ENCODE measurements at regions not wholly inside any gene's neighbourhood (a gene's known extent, or its start where the extent isn't known, plus 50 kb on each side); places are given as distances from the start of the nearest gene placed in this dataset.
A peak's percentile ranks its signal among the peaks of the same experiment; 100 is the strongest.
"Not testable (repeated sequence)": the region's sequence is repeated elsewhere in the genome, so short reads cannot be mapped to it uniquely, and the experiment has no call there.

- peak; percentile 6 for DNase-seq
- Mint-ChIP-seq H3K4me1 (peaks cover 38% of the 10 kb centered on the region), H3K27me3 (no peaks in the 10 kb centered on the region), H3K27ac (no peak overlapping the region), H3K9me3 (peaks cover 7% of the 10 kb centered on the region), H3K36me3 (ENCODE audit: low read depth) (peaks cover 5% of the 10 kb centered on the region), H3K4me3 (no peak overlapping the region)
- ChIA-PET POLR2A (no interaction called here), CTCF (interaction anchor here (2.5 kb wide), 1 partner anchor 59 kb away, joined by 10 read pairs; no protein-coding TSS in a partner anchor)
These were observed 93.9 kb downstream of the CPN2 start for GRCh38 chr3:194257151-194257621.

- ChIA-PET CTCF (interaction anchor here (1.3 to 2.5 kb wide), 2 partner anchors 9 to 58 kb away, joined by 3 to 10 read pairs; no protein-coding TSS in a partner anchor), POLR2A (interaction anchor here (0.7 kb wide), 1 partner anchor 49 kb away, joined by 3 read pairs; no protein-coding TSS in a partner anchor)
- H3K27ac Mint-ChIP-seq, result no peak overlapping the region
These were observed 93.0 kb downstream of the CPN2 start for GRCh38 chr3:194257916-194258668.

GRCh38 chr3:194259982-194260766, 91.0 kb downstream of the CPN2 start:
- H3K4me1 Mint-ChIP-seq, result peaks cover 23% of the 10 kb centered on the region
- ChIA-PET POLR2A (no interaction called here), CTCF (no interaction called here)
- no peaks in the 10 kb centered on the region for H3K27me3 Mint-ChIP-seq
- no peak for DNase-seq
- peaks cover 3% of the 10 kb centered on the region for H3K36me3 Mint-ChIP-seq (ENCODE audit: low read depth)
- no peak overlapping the region for H3K4me3 Mint-ChIP-seq
- H3K27ac Mint-ChIP-seq, result no peak overlapping the region
- peaks cover 7% of the 10 kb centered on the region for H3K9me3 Mint-ChIP-seq

More at GRCh38 chr3:194257916-194258668, 93.0 kb downstream of the CPN2 start:
- Mint-ChIP-seq H3K9me3 (peaks cover 7% of the 10 kb centered on the region), H3K4me3 (no peak overlapping the region), H3K4me1 (peaks cover 32% of the 10 kb centered on the region), H3K36me3 (ENCODE audit: low read depth) (peaks cover 5% of the 10 kb centered on the region), H3K27me3 (no peaks in the 10 kb centered on the region)
- DNase-seq, result no peak

GRCh38 chr3:194261581-194262063, 89.5 kb downstream of the CPN2 start:
- H3K4me1 Mint-ChIP-seq, result peaks cover 16% of the 10 kb centered on the region
- peaks cover 3% of the 10 kb centered on the region for H3K36me3 Mint-ChIP-seq (ENCODE audit: low read depth)
- ChIA-PET POLR2A (no interaction called here), CTCF (interaction anchor here (0.7 kb wide), 1 partner anchor 680 kb away, joined by 3 read pairs; no protein-coding TSS in a partner anchor)
- no peak overlapping the region for H3K4me3 Mint-ChIP-seq
- H3K27ac Mint-ChIP-seq, result no peak overlapping the region
- no peak for DNase-seq
- H3K9me3 Mint-ChIP-seq, result peaks cover 7% of the 10 kb centered on the region
- H3K27me3 Mint-ChIP-seq, result peaks cover 9% of the 10 kb centered on the region

DNA sequence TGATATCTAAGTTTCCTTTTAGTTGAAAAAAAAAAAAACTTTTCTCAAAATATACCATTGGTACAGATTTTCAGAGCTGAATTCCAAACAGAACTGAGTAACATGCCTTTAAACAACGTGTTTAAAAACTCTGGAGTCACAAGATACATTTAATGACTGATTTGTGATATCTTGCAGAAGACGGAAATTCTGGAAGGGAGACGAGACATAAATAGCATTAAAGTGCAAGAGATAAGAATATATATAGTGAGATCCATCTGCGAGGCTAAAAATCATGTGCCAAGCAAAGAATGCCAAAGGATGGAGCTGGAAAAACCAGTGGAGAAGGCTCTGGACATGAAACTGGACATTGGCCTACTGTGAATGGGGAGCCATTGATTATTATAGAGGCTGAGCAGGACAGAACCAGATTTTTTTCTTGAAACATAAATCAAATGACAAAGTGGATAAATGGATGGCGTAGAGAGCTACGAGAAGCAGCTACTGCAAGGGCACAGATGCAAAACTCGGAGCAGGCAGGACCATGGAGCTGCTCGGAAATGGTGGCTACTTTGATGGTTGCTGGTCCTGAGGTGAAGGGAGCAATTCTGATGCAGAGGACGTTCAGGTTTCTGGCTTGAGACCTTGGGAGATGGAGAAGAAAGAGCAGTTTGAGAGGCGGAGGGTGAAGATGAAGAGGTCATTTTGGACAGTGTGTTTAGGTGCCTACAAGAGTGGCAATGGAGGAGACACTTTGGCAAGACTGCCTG, 88.8 kb downstream of the CPN2 start:
- Mint-ChIP-seq H3K36me3 (ENCODE audit: low read depth) (peaks cover 3% of the 10 kb centered on the region), H3K27ac (no peak overlapping the region), H3K4me3 (no peak overlapping the region), H3K27me3 (peaks cover 13% of the 10 kb centered on the region), H3K4me1 (peaks cover 11% of the 10 kb centered on the region), H3K9me3 (peaks cover 7% of the 10 kb centered on the region)
- CTCF ChIA-PET, result interaction anchor here (1.1 kb wide), 1 partner anchor 81 kb away, joined by 3 read pairs; no protein-coding TSS in a partner anchor
- no peak for DNase-seq
- POLR2A ChIA-PET, result interaction anchor here (0.7 kb wide), 1 partner anchor 121 kb away, joined by 4 read pairs; no protein-coding TSS in a partner anchor

DNA sequence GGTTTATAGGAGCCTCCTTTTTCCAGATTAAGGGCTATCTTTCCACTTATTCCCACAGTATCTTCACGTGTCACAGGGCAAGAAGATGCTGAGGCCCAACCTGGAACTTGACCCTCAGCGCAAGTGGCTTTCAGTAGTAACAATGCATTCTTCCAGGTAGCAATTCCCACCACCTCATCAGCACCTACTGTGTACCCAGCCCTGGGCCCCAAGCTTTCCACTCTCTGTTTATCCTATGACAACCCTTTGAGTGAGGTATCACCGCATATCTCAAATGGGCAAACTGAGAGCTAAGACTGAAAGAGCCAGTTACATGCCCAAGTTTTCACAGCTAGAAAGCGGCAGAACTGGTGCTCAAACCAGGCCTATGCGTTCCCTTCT, 88.2 kb downstream of the CPN2 start:
- POLR2A ChIA-PET, result interaction anchor here (0.7 kb wide), 1 partner anchor 122 kb away, joined by 4 read pairs; no protein-coding TSS in a partner anchor
- no peak for DNase-seq
- peaks cover 17% of the 10 kb centered on the region for H3K27me3 Mint-ChIP-seq
- H3K4me3 Mint-ChIP-seq, result no peak overlapping the region
- CTCF ChIA-PET, result interaction anchor here (1.1 kb wide), 1 partner anchor 81 kb away, joined by 3 read pairs; no protein-coding TSS in a partner anchor
- peaks cover 5% of the 10 kb centered on the region for H3K9me3 Mint-ChIP-seq
- peaks cover 13% of the 10 kb centered on the region for H3K4me1 Mint-ChIP-seq
- H3K36me3 Mint-ChIP-seq (ENCODE audit: low read depth), result no peaks in the 10 kb centered on the region
- no peak overlapping the region for H3K27ac Mint-ChIP-seq

DNA sequence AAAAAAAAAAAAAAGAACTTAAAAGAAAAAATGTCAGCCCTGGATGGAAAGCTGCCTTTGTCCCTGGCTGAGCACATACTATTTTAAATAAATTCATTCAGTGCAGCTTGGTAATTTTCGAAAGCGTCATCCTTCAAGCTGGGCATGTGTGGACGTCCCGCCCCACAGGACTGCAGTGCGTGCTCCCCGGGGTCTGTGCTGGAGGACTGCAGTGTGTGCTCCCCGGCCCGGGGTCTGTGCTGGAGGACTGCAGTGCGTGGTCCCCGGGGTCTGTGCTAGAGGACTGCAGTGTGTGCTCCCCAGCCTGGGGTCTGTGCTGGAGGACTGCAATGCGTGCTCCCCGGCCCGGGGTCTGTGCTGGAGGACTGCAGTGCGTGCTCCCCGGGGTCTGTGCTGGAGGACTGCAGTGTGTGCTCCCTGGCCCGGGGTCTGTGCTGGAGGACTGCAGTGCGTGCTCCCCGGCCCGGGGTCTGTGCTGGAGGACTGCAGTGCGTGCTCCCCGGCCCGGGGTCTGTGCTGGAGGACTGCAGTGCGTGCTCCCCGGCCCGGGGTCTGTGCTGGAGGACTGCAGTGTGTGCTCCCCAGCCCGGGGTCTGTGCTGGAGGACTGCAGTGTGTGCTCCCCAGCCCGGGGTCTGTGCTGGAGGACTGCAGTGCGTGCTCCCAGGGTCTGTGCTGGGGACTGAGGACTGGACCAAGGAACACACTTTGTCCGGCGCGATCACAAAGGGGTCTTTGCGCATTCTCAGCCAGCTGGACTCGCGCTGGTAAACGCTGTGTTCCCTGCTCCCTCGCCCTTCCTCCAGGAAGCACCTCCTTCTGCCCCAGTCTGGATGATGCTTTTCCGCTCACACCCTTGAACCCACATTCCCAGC, 86.3 kb downstream of the CPN2 start:
- H3K9me3 Mint-ChIP-seq; POLR2A ChIA-PET; H3K27ac Mint-ChIP-seq; DNase-seq; H3K36me3 Mint-ChIP-seq (ENCODE audit: low read depth); H3K4me3 Mint-ChIP-seq: not testable (repeated sequence)
- Mint-ChIP-seq H3K27me3 (peaks cover 22% of the 10 kb centered on the region), H3K4me1 (peaks cover 26% of the 10 kb centered on the region)
- CTCF ChIA-PET, result interaction anchor here (1.2 kb wide), 1 partner anchor 51 kb away, joined by 5 read pairs; no protein-coding TSS in a partner anchor

DNA sequence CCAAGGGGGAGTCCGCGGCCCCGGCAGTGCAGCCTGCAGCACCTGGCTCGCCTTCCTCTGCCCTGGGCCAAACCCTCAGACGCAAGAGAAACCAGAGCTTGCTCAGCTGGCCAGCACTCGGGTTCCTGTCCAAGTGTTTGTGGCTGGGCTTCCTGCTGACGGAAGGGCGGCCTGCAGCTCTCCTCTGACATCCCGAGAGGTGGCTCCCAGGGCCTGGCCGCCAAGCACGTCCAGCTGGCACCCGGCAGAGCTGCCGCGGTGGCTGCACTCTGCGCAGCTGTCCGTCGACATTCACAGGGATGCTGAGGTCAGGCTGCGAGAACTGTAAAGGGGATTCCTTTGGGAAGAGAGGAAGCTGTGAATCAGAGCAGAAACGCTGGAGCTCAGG, 85.6 kb downstream of the CPN2 start:
- H3K36me3 Mint-ChIP-seq (ENCODE audit: low read depth), result no peaks in the 10 kb centered on the region
- no peaks in the 10 kb centered on the region for H3K9me3 Mint-ChIP-seq
- peaks cover 22% of the 10 kb centered on the region for H3K27me3 Mint-ChIP-seq
- ChIA-PET POLR2A (interaction anchor here (1.9 kb wide), 1 partner anchor 50 kb away, joined by 4 read pairs; no protein-coding TSS in a partner anchor), CTCF (interaction anchor here (1.2 kb wide), 1 partner anchor 50 kb away, joined by 5 read pairs; no protein-coding TSS in a partner anchor)
- H3K4me3 Mint-ChIP-seq, result no peak overlapping the region
- no peak overlapping the region for H3K27ac Mint-ChIP-seq
- H3K4me1 Mint-ChIP-seq, result peaks cover 30% of the 10 kb centered on the region
- no peak for DNase-seq

DNA sequence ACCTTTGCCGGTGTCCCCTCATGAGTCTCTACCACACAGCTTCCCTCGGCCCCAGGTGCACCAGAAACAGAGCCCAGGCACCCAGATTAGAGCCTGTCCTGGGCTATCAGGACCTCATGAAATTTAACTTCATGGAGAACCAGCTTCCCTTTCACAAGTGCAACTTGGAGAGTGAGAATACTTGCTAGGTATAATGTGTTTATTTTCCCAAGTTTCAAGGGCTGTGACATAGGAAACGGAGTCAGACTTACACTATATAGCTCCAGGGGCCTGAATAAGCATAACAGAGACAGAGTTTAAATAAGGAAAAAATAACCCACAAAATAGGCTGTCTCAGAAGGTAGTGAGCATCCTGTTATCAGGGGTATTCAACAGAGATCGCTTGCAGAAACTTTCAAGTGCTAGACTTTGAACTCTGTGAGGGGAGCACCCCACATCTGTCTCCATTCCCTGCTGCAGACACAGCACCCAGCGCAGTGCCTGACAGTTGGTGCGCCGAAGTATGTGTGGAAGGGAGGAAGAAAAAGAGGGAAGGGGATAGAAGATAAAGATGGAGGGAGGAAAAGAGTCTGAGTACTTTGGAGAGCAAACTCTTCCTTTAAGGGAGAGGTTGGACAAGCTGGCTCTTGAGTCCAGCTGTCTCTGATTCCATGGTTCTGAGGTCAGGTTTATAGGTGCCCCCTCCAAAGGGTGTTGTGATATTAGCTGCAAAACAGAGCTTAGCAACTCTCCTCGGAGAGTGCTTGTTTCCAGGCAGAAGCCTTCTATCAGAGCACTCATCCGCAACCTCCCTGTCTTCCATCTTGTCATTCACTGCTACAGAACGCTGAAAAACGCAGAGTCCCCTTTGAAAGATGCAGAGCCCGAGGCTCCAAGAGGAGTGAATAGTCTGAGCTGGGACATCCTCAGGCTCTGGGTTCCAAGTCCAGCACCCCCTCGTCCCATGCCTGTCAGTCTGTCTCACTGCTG, 84.8 kb downstream of the CPN2 start:
- Mint-ChIP-seq H3K36me3 (ENCODE audit: low read depth) (no peaks in the 10 kb centered on the region), H3K9me3 (no peaks in the 10 kb centered on the region), H3K4me3 (no peak overlapping the region), H3K27me3 (peaks cover 22% of the 10 kb centered on the region), H3K27ac (no peak overlapping the region), H3K4me1 (peaks cover 34% of the 10 kb centered on the region)
- DNase-seq, result no peak
- CTCF ChIA-PET, result interaction anchor here (0.7 to 1.2 kb wide), 3 partner anchors 8 to 50 kb away, joined by 3 to 5 read pairs (median 3); no protein-coding TSS in a partner anchor
- POLR2A ChIA-PET, result interaction anchor here (1.2 to 1.9 kb wide), 2 partner anchors 10 to 50 kb away, joined by 3 to 4 read pairs; no protein-coding TSS in a partner anchor

DNA sequence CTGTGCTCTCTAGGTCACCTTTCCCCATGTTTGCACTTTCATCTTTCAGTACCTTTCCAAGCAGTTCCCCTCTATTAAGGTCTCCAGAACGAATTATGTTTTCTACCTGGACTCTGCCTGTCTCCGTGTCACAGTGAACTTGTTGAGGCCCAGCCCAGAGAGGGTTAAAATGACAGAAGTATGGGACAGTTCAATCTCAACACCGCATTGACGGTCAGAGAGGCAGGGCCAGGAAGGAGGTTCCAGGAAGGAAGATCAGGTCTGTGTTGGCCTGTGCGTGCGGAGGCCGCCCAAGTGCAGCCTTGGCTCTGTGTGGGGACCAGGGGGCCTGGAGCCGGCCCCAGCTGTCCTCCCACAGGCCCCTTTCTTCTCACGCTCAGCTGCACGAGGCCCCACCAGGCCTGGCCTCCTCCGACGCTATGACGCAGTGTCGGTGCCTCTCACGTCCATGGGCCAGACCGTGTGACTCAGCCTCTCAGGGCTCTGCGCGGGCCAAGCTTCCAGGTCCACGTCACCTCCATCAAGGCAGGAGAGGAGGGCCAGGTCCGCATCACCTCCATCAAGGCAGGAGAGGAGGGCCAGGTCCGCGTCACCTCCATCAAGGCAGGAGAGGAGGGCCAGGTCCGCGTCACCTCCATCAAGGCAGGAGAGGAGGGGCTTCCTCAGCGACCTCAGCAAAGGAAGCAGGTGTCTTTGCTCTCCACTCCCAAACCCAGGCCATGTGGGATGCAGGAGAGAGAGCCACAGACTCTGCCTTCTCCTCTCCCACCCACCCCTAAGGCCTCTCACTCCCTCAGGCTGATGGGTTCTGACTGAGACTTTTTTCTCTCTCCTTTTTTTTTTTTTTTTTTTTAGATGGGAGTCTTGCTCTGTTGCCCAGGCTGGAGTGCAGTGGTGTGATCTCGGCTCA, 83.1 kb downstream of the CPN2 start:
- Mint-ChIP-seq H3K36me3 (ENCODE audit: low read depth) (no peaks in the 10 kb centered on the region), H3K4me1 (peaks cover 34% of the 10 kb centered on the region), H3K27ac (no peak overlapping the region), H3K27me3 (peaks cover 22% of the 10 kb centered on the region), H3K9me3 (no peaks in the 10 kb centered on the region), H3K4me3 (no peak overlapping the region)
- CTCF ChIA-PET, result no interaction called here
- DNase-seq, result no peak
- POLR2A ChIA-PET, result interaction anchor here (1.2 kb wide), 1 partner anchor 12 kb away, joined by 3 read pairs; no protein-coding TSS in a partner anchor
